Cardiac muscle cell (in vitro differentiated cells and primary cell): ENCODE measurements at regions not wholly inside any gene's neighbourhood (a gene's known extent, or its start where the extent isn't known, plus 50 kb on each side); places are given as distances from the start of the nearest gene placed in this dataset.

ENCODE experiments used
- DNase-seq, 2 donors: peaks; one replicate each; pipeline versions ENCODE4 v3.0.0 to v3.0.0-alpha.2; 2010 to 2017; ENCODE audit warnings: low read depth in 1 of 2, low spot score in 1 of 2
- H3K27ac ChIP-seq: fragments of 200-600 bp; sonication (generic); 2 replicates; pipeline ENCODE4 v1.5.1; 2016
- H3K27me3 ChIP-seq: fragments of 200-600 bp; sonication (generic); 2 replicates; pipeline ENCODE4 v1.6.0; 2016; ENCODE audit warnings: control low read depth
- H3K36me3 ChIP-seq: fragments of 200-600 bp; sonication (generic); 2 replicates; pipeline ENCODE4 v1.5.1; 2016; ENCODE audit warnings: control low read depth
- H3K4me1 ChIP-seq: fragments of 200-600 bp; sonication (generic); 2 replicates; pipeline ENCODE4 v1.8.1; 2017; ENCODE audit warnings: low read depth, mild to moderate bottlenecking, mixed run types
- H3K4me3 ChIP-seq: fragments of 200-600 bp; sonication (generic); 2 replicates; pipeline ENCODE4 v1.5.1; 2016; ENCODE audit warnings: mild to moderate bottlenecking
- H3K9me3 ChIP-seq: fragments of 200-600 bp; sonication (generic); 2 replicates; pipeline ENCODE4 v1.5.1; 2017; ENCODE audit warnings: low read depth, mild to moderate bottlenecking, control low read depth
- TF ChIP-seq, protein P1 (sequence below): IDR thresholded peaks from 2 replicates; pipeline ENCODE4 v1.5.1; 2012; ENCODE audit warnings: low read depth, mild to moderate bottlenecking, low read length

DNA sequence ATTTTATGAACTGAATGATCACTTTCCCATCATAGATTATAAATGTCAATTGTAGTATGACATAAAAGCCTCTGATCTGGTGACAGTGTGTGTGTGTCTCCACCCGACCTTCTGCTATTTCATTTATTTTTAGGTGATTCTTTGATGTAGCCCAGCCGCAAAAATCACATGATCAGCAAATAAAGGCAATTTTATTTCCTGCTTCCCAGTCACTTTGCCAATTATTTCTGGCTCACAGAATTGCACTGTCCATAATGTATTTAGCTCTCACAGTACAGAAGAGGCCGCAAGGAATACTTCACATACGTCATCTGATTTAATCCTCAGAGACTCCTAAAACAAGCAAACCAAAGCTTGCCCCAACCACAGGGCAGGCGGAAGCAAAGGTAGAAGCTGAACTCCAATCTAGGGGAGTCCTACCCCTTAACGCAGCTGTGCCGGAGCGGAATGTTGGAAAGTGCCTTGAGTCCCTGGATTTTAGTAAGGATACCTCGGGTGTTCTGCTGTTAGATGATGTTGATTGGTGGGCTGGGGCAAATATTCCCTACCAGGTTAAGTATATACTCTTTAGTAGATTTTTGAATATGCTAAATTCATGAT is 384.0 kb upstream of the IRX4 start:
- Histone ChIP-seq H3K27me3 (no peaks in the 10 kb centered on the region), H3K27ac (no peak overlapping the region), H3K36me3 (no peaks in the 10 kb centered on the region), H3K4me3 (no peak overlapping the region), H3K4me1 (no peaks in the 10 kb centered on the region), H3K9me3 (no peaks in the 10 kb centered on the region)
- DNase-seq: no peak
- TF ChIP-seq, protein P1, sequence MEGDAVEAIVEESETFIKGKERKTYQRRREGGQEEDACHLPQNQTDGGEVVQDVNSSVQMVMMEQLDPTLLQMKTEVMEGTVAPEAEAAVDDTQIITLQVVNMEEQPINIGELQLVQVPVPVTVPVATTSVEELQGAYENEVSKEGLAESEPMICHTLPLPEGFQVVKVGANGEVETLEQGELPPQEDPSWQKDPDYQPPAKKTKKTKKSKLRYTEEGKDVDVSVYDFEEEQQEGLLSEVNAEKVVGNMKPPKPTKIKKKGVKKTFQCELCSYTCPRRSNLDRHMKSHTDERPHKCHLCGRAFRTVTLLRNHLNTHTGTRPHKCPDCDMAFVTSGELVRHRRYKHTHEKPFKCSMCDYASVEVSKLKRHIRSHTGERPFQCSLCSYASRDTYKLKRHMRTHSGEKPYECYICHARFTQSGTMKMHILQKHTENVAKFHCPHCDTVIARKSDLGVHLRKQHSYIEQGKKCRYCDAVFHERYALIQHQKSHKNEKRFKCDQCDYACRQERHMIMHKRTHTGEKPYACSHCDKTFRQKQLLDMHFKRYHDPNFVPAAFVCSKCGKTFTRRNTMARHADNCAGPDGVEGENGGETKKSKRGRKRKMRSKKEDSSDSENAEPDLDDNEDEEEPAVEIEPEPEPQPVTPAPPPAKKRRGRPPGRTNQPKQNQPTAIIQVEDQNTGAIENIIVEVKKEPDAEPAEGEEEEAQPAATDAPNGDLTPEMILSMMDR: no peak

DNA sequence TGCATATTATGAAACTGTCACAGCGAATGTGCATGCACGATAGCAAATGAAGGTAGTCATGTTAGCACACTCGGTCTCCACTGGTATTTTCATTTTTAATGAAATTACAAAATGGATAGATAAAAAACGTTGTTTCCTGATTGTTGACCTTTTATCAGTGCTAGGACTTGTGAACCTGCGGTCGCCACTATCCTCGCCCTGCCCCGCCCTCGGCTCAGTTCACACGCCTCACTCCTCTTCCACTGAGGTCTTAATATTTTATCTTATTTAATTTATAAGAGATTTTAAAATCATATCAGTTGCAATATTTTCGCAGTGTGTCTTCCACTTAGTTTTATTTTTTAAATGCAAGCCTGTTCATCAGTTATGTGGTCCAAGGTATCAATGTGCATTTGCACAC is 382.6 kb upstream of the IRX4 start:
- no peaks in the 10 kb centered on the region for H3K4me1 ChIP-seq
- TF ChIP-seq, protein P1: no peak
- no peaks in the 10 kb centered on the region for H3K9me3 ChIP-seq
- DNase-seq: no peak
- no peaks in the 10 kb centered on the region for H3K36me3 ChIP-seq
- H3K27ac ChIP-seq: no peak overlapping the region
- no peaks in the 10 kb centered on the region for H3K27me3 ChIP-seq
- no peak overlapping the region for H3K4me3 ChIP-seq

DNA sequence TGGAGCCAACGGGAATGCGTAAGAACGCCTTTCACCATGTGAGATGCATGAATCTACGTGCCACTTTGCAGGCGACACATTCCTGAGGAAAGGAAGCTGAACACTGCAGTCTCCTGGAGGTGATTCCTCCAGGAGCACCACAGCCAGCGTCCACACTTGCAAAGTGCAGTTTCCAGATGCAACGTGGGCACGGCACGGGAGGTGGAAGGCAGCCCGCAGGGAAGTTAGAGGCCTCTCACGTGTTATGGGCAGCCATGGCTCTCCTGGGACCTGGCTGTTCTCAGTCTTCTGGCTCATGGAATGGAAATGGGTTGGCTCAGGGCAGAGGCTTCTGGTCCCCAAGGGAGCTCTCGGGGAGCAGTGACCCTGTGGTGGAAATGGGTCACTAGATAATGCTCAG is 381.0 kb upstream of the IRX4 start:
- no peaks in the 10 kb centered on the region for H3K36me3 ChIP-seq
- H3K4me3 ChIP-seq: no peak overlapping the region
- TF ChIP-seq, protein P1: no peak
- H3K27me3 ChIP-seq: no peaks in the 10 kb centered on the region
- H3K9me3 ChIP-seq: no peaks in the 10 kb centered on the region
- no peaks in the 10 kb centered on the region for H3K4me1 ChIP-seq
- no peak for DNase-seq
- H3K27ac ChIP-seq: no peak overlapping the region

DNA sequence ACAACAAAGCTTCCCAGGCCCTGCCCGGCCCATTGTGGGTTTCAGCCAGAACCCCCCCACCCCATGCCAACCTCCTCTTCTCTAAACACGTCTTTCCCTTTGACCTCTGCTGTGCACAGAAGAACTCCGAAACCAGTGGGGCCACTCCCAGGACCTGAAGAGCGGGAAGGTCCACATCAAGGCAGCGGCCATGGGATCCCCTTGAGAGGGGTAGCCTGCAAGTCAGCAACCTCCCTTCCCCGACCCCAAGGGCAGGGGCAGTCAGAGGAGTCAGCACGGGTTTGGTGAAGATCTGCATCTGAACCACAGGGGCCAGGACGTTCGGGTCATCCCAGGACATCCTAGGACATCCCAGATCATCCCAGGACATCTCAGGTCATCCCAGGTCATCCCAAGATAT is 379.9 kb upstream of the IRX4 start:
- Histone ChIP-seq H3K9me3 (no peaks in the 10 kb centered on the region), H3K4me3 (no peak overlapping the region), H3K27me3 (no peaks in the 10 kb centered on the region), H3K36me3 (no peaks in the 10 kb centered on the region), H3K4me1 (no peaks in the 10 kb centered on the region), H3K27ac (no peak overlapping the region)
- TF ChIP-seq, protein P1: no peak
- DNase-seq: no peak

DNA sequence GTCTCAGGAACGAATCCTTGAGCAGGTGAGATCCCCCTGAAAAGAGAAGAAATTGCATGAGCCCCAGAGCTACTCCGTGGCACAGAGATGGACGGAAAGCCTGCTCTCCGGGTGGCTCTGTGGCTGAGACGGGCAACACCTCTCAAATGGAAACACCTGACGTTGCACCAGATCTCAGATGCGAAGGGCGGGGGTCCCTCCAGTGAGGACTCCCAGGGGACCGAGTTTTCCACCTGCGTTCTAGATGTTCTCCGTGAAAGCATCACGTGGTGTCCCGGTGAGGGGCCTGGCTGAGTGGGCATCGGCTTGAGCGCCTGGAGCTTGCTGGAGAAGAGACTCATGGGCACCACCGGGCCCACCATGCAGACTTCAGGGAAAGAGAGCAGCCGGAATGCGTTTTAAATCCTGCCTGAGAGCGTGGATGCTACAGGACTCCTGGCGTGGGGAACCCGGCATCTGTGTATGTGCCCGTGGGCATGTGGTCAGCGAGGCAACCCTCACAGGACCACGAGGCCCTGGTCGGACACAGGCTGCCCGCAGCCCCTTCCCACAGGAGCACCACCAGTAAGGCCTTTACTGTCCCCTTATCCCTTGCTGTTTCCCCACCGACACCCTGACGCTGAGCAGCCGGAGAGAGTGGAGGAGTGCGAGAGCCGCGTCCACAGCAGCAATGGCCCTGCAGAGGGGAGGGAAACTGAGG is 378.4 kb upstream of the IRX4 start:
- no peaks in the 10 kb centered on the region for H3K9me3 ChIP-seq
- H3K27me3 ChIP-seq: no peaks in the 10 kb centered on the region
- H3K4me3 ChIP-seq: no peak overlapping the region
- H3K4me1 ChIP-seq: no peaks in the 10 kb centered on the region
- TF ChIP-seq, protein P1: no peak
- DNase-seq: no peak
- H3K36me3 ChIP-seq: no peaks in the 10 kb centered on the region
- H3K27ac ChIP-seq: no peak overlapping the region
